Mesothelial cell of epicardium (in vitro differentiated cells): ENCODE measurements at regions not wholly inside any gene's neighbourhood (a gene's known extent, or its start where the extent isn't known, plus 50 kb on each side); places are given as distances from the start of the nearest gene placed in this dataset.

Experiments used
- DNase-seq, 2 experiments: peaks; one replicate each; pipeline ENCODE4 v3.0.0; 2021; ENCODE audit warnings: low spot score in 2 of 2; ENCODE audit not compliant: unreplicated experiment in 2 of 2
- H3K27ac Mint-ChIP-seq: 2 replicates; pipeline ENCODE4 v1.8.0; 2021; ENCODE audit warnings: mixed read lengths
- H3K27me3 Mint-ChIP-seq: 2 replicates; pipeline ENCODE4 v1.8.0; 2021; ENCODE audit warnings: low read depth, mixed read lengths
- H3K36me3 Mint-ChIP-seq: 2 replicates; pipeline ENCODE4 v1.8.0; 2021; ENCODE audit warnings: mixed read lengths
- H3K4me1 Mint-ChIP-seq: 2 replicates; pipeline ENCODE4 v1.8.0; 2021; ENCODE audit warnings: mixed read lengths
- H3K4me3 Mint-ChIP-seq: 2 replicates; pipeline ENCODE4 v1.8.0; 2021; ENCODE audit warnings: mild to moderate bottlenecking, moderate library complexity, mixed read lengths
- H3K9me3 Mint-ChIP-seq: 2 replicates; pipeline ENCODE4 v1.8.0; 2021; ENCODE audit warnings: mixed read lengths
- TF ChIP-seq, protein P1 (sequence below): fragments of 200-600 bp; sonication (generic); IDR thresholded peaks from one replicate; pipeline ENCODE4 v1.5.0; 2021; ENCODE audit warnings: antibody characterized with exemption; ENCODE audit not compliant: unreplicated experiment

DNA sequence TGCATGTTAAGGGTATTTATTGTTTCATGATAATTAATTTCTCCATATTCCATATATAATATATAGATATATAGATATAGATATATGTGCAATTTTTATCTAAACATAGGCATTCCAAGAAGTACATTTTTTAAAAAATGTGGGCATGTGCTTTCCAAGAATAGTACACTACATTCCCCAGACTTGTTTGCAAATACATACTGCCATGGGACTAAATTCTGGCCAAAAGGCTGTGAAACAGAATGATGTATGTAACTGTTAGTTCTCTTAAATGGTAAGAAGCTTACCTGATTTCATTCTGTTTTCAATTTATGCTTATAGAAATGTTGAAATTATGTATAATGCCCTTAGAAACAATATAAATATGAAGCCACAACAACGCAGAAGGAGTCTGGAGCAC is 503.2 kb upstream of the SPRY2 start:
- H3K4me1 Mint-ChIP-seq = peaks cover 5% of the 10 kb centered on the region
- peaks cover 11% of the 10 kb centered on the region for H3K9me3 Mint-ChIP-seq
- no peak overlapping the region for H3K27ac Mint-ChIP-seq
- DNase-seq = no peak
- H3K4me3 Mint-ChIP-seq = no peak overlapping the region
- no peaks in the 10 kb centered on the region for H3K36me3 Mint-ChIP-seq
- no peaks in the 10 kb centered on the region for H3K27me3 Mint-ChIP-seq
- TF ChIP-seq, protein P1, sequence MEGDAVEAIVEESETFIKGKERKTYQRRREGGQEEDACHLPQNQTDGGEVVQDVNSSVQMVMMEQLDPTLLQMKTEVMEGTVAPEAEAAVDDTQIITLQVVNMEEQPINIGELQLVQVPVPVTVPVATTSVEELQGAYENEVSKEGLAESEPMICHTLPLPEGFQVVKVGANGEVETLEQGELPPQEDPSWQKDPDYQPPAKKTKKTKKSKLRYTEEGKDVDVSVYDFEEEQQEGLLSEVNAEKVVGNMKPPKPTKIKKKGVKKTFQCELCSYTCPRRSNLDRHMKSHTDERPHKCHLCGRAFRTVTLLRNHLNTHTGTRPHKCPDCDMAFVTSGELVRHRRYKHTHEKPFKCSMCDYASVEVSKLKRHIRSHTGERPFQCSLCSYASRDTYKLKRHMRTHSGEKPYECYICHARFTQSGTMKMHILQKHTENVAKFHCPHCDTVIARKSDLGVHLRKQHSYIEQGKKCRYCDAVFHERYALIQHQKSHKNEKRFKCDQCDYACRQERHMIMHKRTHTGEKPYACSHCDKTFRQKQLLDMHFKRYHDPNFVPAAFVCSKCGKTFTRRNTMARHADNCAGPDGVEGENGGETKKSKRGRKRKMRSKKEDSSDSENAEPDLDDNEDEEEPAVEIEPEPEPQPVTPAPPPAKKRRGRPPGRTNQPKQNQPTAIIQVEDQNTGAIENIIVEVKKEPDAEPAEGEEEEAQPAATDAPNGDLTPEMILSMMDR = no peak

DNA sequence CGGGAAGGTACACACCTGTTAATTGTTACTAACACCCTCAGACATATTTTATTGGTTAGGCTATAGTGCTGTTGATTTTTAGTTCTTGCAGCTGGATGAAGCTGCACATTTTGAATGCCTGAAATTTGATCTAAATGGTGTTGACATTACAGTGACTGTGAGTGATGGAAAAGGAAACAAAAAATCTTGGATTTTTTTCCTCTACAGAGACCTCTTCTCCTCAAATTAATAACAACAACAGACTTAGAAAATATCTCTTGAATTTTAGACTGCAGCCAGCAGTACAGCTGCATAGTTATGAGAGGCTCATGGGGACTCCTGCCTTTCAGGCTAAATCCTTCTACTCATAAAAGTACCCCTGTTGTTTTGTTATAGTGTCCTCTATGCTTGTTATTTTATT is 500.5 kb upstream of the SPRY2 start:
- no peak overlapping the region for H3K4me3 Mint-ChIP-seq
- DNase-seq = no peak
- no peaks in the 10 kb centered on the region for H3K36me3 Mint-ChIP-seq
- TF ChIP-seq, protein P1 = no peak
- H3K27ac Mint-ChIP-seq = no peak overlapping the region
- peaks cover 17% of the 10 kb centered on the region for H3K9me3 Mint-ChIP-seq
- H3K27me3 Mint-ChIP-seq = no peaks in the 10 kb centered on the region
- H3K4me1 Mint-ChIP-seq = peaks cover 5% of the 10 kb centered on the region

DNA sequence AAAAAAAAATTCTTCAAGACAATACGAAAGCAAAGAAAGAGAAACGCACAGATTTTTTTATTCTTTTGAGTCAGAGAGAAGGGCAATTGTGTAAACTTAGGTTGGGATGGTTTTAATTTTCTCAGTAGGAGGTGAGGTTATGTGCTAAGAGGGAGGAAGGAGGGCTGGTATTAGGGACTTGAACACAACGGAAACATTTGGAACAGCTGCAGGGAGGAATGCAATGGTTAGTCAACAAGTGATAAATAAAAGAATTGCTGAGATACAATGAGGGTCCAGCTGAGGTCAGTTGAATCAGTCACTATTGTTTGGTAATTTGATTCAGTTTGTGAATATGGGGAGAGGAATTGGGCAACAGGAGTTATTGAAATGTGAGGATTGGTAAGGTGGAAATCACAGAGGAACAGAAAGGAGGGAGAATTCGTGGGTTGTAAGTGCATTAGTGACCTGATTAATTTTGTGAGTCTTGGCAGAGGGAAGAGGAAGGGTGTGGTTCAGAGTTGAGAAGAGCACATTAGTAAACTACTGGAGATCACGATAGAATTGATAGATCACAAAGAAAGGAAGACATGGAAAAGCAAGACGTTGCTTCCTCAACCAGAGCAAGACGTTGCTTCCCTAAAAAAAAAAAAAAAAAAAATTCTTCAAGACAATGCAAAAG is 499.5 kb upstream of the SPRY2 start:
- Mint-ChIP-seq H3K36me3 (peaks cover 2% of the 10 kb centered on the region), H3K4me1 (peaks cover 5% of the 10 kb centered on the region), H3K27me3 (no peaks in the 10 kb centered on the region), H3K4me3 (no peak overlapping the region), H3K9me3 (peaks cover 18% of the 10 kb centered on the region), H3K27ac (no peak overlapping the region)
- no peak for DNase-seq
- TF ChIP-seq, protein P1 = no peak

DNA sequence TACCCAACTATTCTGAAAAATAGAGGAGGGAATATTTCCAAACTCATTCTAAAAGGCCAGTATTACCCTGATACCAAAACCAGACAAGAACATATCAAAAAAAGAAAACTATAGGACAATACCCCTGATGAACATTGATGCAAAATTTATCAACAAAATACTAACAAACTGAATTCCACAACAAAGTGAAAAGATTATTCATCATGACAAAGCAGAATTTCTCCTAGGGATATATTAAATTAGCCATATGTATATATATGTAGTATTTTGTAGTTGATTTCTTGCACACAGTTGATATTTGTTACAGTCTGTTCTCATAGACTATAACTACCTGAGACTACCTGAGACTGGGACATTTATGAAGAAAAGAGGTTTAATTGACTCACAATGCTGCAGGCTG is 495.0 kb upstream of the SPRY2 start:
- Mint-ChIP-seq H3K9me3 (peaks cover 53% of the 10 kb centered on the region), H3K4me1 (no peaks in the 10 kb centered on the region), H3K27ac (no peak overlapping the region), H3K36me3 (peaks cover 8% of the 10 kb centered on the region), H3K27me3 (no peaks in the 10 kb centered on the region), H3K4me3 (no peak overlapping the region)
- DNase-seq = no peak
- TF ChIP-seq, protein P1 = no peak

DNA sequence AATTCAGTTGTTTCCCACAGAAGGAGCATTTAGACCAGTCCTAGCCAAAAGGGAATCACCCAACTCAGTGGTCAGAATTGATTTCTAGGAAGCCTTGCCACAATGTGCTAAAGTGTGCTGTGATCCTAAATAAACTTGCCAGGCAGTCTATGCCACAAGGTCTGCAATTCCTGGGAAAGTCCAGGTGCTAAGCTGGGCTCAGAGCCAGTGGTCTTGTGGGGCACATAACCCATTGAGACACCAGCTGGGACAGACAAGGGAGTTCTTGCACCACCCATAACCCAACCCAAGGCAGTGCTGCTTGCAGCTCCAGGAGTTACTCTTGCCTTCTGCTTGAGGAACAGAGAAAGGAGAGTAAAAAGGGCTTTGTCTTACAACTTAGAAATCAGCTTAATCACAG is 489.5 kb upstream of the SPRY2 start:
- Mint-ChIP-seq H3K4me1 (no peaks in the 10 kb centered on the region), H3K36me3 (peaks cover 25% of the 10 kb centered on the region), H3K4me3 (no peak overlapping the region), H3K27ac (no peak overlapping the region), H3K27me3 (no peaks in the 10 kb centered on the region), H3K9me3 (peaks cover 81% of the 10 kb centered on the region)
- TF ChIP-seq, protein P1 = no peak
- no peak for DNase-seq

DNA sequence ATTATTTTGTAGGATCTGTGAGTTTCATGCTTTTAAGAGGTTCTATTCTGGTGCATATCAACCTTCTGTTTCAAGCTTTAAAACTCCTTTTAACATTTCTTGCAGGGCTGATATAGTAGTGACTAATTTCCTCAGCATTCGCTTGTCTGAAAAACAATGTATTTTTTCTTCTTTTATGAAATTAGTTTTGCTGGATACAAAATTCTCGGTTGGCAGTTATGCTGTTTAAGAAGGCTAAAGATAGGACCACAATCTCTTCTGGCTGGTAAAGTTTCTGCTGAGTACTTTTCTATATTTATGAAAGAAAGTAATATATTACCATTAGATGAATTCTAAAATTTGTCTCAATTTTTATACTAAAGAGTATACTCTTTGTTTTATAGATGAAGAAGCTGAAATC is 487.8 kb upstream of the SPRY2 start:
- Mint-ChIP-seq H3K27me3 (no peaks in the 10 kb centered on the region), H3K36me3 (peaks cover 27% of the 10 kb centered on the region), H3K27ac (no peak overlapping the region), H3K4me1 (no peaks in the 10 kb centered on the region), H3K4me3 (no peak overlapping the region), H3K9me3 (peaks cover 76% of the 10 kb centered on the region)
- TF ChIP-seq, protein P1 = no peak
- no peak for DNase-seq
